Mesothelial cell of epicardium (in vitro differentiated cells): ENCODE measurements at regions not wholly inside any gene's neighbourhood (a gene's known extent, or its start where the extent isn't known, plus 50 kb on each side); places are given as distances from the start of the nearest gene placed in this dataset.

Experiments used
- DNase-seq, 2 experiments: peaks; one replicate each; pipeline ENCODE4 v3.0.0; 2021; ENCODE audit warnings: low spot score in 2 of 2; ENCODE audit not compliant: unreplicated experiment in 2 of 2
- H3K27ac Mint-ChIP-seq: 2 replicates; pipeline ENCODE4 v1.8.0; 2021; ENCODE audit warnings: mixed read lengths
- H3K27me3 Mint-ChIP-seq: 2 replicates; pipeline ENCODE4 v1.8.0; 2021; ENCODE audit warnings: low read depth, mixed read lengths
- H3K36me3 Mint-ChIP-seq: 2 replicates; pipeline ENCODE4 v1.8.0; 2021; ENCODE audit warnings: mixed read lengths
- H3K4me1 Mint-ChIP-seq: 2 replicates; pipeline ENCODE4 v1.8.0; 2021; ENCODE audit warnings: mixed read lengths
- H3K4me3 Mint-ChIP-seq: 2 replicates; pipeline ENCODE4 v1.8.0; 2021; ENCODE audit warnings: mild to moderate bottlenecking, moderate library complexity, mixed read lengths
- H3K9me3 Mint-ChIP-seq: 2 replicates; pipeline ENCODE4 v1.8.0; 2021; ENCODE audit warnings: mixed read lengths
- CTCF ChIP-seq: fragments of 200-600 bp; sonication (generic); IDR thresholded peaks from one replicate; pipeline ENCODE4 v1.5.0; 2021; ENCODE audit warnings: antibody characterized with exemption; ENCODE audit not compliant: unreplicated experiment

DNA sequence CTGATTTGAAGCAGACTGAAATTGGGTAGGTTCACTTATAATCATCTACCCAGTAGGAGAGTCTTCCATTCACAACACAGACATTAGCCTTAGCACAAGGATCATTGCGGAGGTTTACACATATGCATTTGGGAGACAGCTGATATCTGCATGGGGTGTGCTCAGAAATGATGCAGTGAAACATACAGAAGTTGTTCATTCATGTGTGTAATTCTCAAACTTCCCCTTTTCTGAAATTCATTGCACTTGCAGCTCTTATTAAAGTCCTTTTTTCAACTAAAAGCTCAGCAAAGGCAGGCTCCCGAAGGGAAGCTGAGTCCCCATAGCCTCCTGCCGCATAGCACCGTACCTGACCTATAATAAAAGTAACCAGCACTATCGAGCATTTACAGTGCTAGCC is 218.3 kb upstream of the CRY1 start:
- H3K4me1 Mint-ChIP-seq = no peaks in the 10 kb centered on the region
- no peak for DNase-seq
- H3K4me3 Mint-ChIP-seq = no peak overlapping the region
- H3K9me3 Mint-ChIP-seq = no peaks in the 10 kb centered on the region
- TF ChIP-seq CTCF = no peak
- peaks cover 94% of the 10 kb centered on the region for H3K27me3 Mint-ChIP-seq
- H3K27ac Mint-ChIP-seq = no peak overlapping the region
- H3K36me3 Mint-ChIP-seq = no peaks in the 10 kb centered on the region

GRCh38 chr12:107317751-107318555 is 224.6 kb upstream of the CRY1 start:
- peak; percentile 77 to 85 for DNase-seq
- H3K4me3 Mint-ChIP-seq = peak overlapping the region; percentile 78
- H3K36me3 Mint-ChIP-seq = no peaks in the 10 kb centered on the region
- H3K4me1 Mint-ChIP-seq = peaks cover 25% of the 10 kb centered on the region
- H3K27ac Mint-ChIP-seq = peak overlapping the region; percentile 47
- H3K27me3 Mint-ChIP-seq = peaks cover 94% of the 10 kb centered on the region
- no peaks in the 10 kb centered on the region for H3K9me3 Mint-ChIP-seq
- TF ChIP-seq CTCF = no peak

DNA sequence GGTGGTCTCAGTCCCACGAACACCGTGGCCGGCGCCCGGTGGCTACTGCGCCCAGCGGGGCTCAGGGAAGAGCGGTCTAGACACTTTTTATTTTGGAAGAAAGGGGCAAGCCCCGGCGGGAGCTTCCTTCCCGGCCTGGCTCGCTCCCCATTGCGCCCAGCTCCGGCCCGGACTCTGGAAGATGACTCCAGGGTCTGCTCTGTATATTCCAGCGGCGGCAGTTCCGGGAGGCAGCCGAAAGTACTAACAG is 225.1 kb upstream of the CRY1 start:
- H3K4me1 Mint-ChIP-seq = peaks cover 25% of the 10 kb centered on the region
- H3K4me3 Mint-ChIP-seq = peak overlapping the region; percentile 78
- TF ChIP-seq CTCF = no peak
- H3K36me3 Mint-ChIP-seq = no peaks in the 10 kb centered on the region
- DNase-seq = no peak
- H3K9me3 Mint-ChIP-seq = no peaks in the 10 kb centered on the region
- H3K27ac Mint-ChIP-seq = no peak overlapping the region
- peaks cover 95% of the 10 kb centered on the region for H3K27me3 Mint-ChIP-seq

GRCh38 chr12:107318806-107319532 is 225.6 kb upstream of the CRY1 start:
- Mint-ChIP-seq H3K27me3 (peaks cover 95% of the 10 kb centered on the region), H3K9me3 (no peaks in the 10 kb centered on the region), H3K36me3 (no peaks in the 10 kb centered on the region), H3K4me1 (peaks cover 25% of the 10 kb centered on the region), H3K4me3 (peak overlapping the region; percentile 78), H3K27ac (no peak overlapping the region)
- no peak for TF ChIP-seq CTCF
- DNase-seq = peak in 1 of 2 experiments; percentile 56

GRCh38 chr12:107319533-107320032 is 226.2 kb upstream of the CRY1 start:
- no peak for DNase-seq
- Mint-ChIP-seq H3K9me3 (no peaks in the 10 kb centered on the region), H3K36me3 (no peaks in the 10 kb centered on the region), H3K27me3 (peaks cover 94% of the 10 kb centered on the region), H3K4me3 (peak overlapping the region; percentile 73), H3K4me1 (peaks cover 25% of the 10 kb centered on the region), H3K27ac (no peak overlapping the region)
- no peak for TF ChIP-seq CTCF
